B cell (primary cell): ENCODE measurements at regions not wholly inside any gene's neighbourhood (a gene's known extent, or its start where the extent isn't known, plus 50 kb on each side); places are given as distances from the start of the nearest gene placed in this dataset.

ENCODE experiments used
- ATAC-seq: fragments of 200-7000 bp; cut with Tn5 transposase; one replicate; pipeline ENCODE4 v1.10.0; 2021; ENCODE audit warnings: low read depth, mild to moderate bottlenecking, moderate number of reproducible peaks, moderate library complexity
- CTCF ChIA-PET: fragments of 350-600 bp; sonication (Branson Sonifier 250); formaldehyde crosslinking; loops from one replicate; lab custom pipeline; 2021; ENCODE audit warnings: antibody characterized with exemption, inconsistent platforms; lab: Charles Lee
- POLR2A ChIA-PET: fragments of 350-600 bp; sonication (Branson Sonifier 250); formaldehyde crosslinking; loops from one replicate; lab custom pipeline; 2021; ENCODE audit warnings: antibody characterized with exemption; lab: Charles Lee
- DNase-seq: peaks from one replicate; pipeline ENCODE4 v3.0.0; 2013
- H2AFZ ChIP-seq: 2 replicates; pipeline ENCODE4 v1.6.1; 2012; ENCODE audit warnings: mild to moderate bottlenecking, low read depth, low read length; ENCODE audit not compliant: insufficient read depth, poor library complexity, severe bottlenecking
- H3K27ac ChIP-seq, 2 donors: 1 replicate in 1 of 2; 2 replicates in 1 of 2; pipeline ENCODE4 v1.5.1; 2012 to 2013; ENCODE audit warnings: low read length in 2 of 2, mild to moderate bottlenecking in 2 of 2, moderate library complexity in 1 of 2
- H3K27me3 ChIP-seq, 4 experiments: fragments of 200-600 bp in 1 of 4; sonication (generic) in 1 of 4; replicated peaks in 1 of 4; 1 replicate in 2 of 4; 2 replicates in 2 of 4; pipeline versions ENCODE4 v1.6.1 to v1.7.0; 2013 to 2016; ENCODE audit warnings: low read length in 3 of 4, mild to moderate bottlenecking in 2 of 4, mixed read lengths in 1 of 4, moderate library complexity in 1 of 4; ENCODE audit not compliant: insufficient read depth in 4 of 4, control insufficient read depth in 3 of 4; ENCODE audit errors: control extremely low read depth in 1 of 4
- H3K36me3 ChIP-seq, 2 experiments: replicated peaks in 1 of 2; 1 replicate in 1 of 2; 2 replicates in 1 of 2; pipeline versions ENCODE4 v1.6.1 to v1.7.1; 2013; ENCODE audit warnings: low read length in 1 of 2; ENCODE audit not compliant: insufficient read depth in 2 of 2, control insufficient read depth in 1 of 2; ENCODE audit errors: control extremely low read depth in 1 of 2, extremely low read depth in 1 of 2
- H3K4me1 ChIP-seq, 2 donors: fragments of 200-600 bp in 1 of 2; sonication (generic) in 1 of 2; 1 replicate in 1 of 2; 2 replicates in 1 of 2; pipeline versions ENCODE4 v1.5.1 to v1.6.1; 2013 to 2017; ENCODE audit warnings: low read length in 2 of 2; ENCODE audit not compliant: control insufficient read depth in 2 of 2, insufficient read depth in 2 of 2
- H3K4me2 ChIP-seq: replicated peaks from 2 replicates; pipeline ENCODE3; 2012; ENCODE audit warnings: mild to moderate bottlenecking, low read depth, low read length; ENCODE audit not compliant: poor library complexity, severe bottlenecking
- H3K4me3 ChIP-seq, 5 experiments: fragments of 200-600 bp in 1 of 5; sonication (generic) in 1 of 5; 1 replicate in 3 of 5; 2 replicates in 2 of 5; pipeline versions ENCODE4 v1.5.1 to v1.7.0; 2011 to 2016; ENCODE audit warnings: low read length in 4 of 5, mild to moderate bottlenecking in 4 of 5, low read depth in 2 of 5, control low read depth in 1 of 5, moderate library complexity in 1 of 5; ENCODE audit not compliant: insufficient read depth in 1 of 5; ENCODE audit errors: control extremely low read depth in 1 of 5, extremely low read depth in 1 of 5
- H3K79me2 ChIP-seq: fragments of 200-600 bp; sonication (generic); one replicate; pipeline ENCODE4 v1.6.0; 2016; ENCODE audit warnings: low read length; ENCODE audit not compliant: control insufficient read depth, insufficient read depth
- H3K9ac ChIP-seq: fragments of 200-600 bp; sonication (generic); 2 replicates; pipeline ENCODE4 v1.6.1; 2017; ENCODE audit warnings: mild to moderate bottlenecking, low read length, moderate library complexity
- H3K9me3 ChIP-seq, 3 donors: one replicate each; pipeline versions ENCODE4 v1.6.1 to v1.7.1; 2013; ENCODE audit warnings: low read length in 2 of 3; ENCODE audit not compliant: control insufficient read depth in 2 of 3, insufficient read depth in 1 of 3; ENCODE audit errors: control extremely low read depth in 1 of 3
- H4K20me1 ChIP-seq: 2 replicates; pipeline ENCODE4 v1.6.0; 2012; ENCODE audit warnings: mild to moderate bottlenecking, low read length; ENCODE audit not compliant: insufficient read depth, control insufficient read depth, poor library complexity, severe bottlenecking
- H3K27ac Mint-ChIP-seq: one replicate; pipeline ENCODE4 v1.8.0; 2021; ENCODE audit warnings: mixed read lengths
- H3K27me3 Mint-ChIP-seq: one replicate; pipeline ENCODE4 v1.8.0; 2021; ENCODE audit warnings: mixed read lengths
- H3K4me1 Mint-ChIP-seq: one replicate; pipeline ENCODE4 v1.8.0; 2021; ENCODE audit warnings: mixed read lengths
- H3K4me3 Mint-ChIP-seq: one replicate; pipeline ENCODE4 v1.8.0; 2021; ENCODE audit warnings: mixed read lengths
- H3K9me3 Mint-ChIP-seq: one replicate; pipeline ENCODE4 v1.8.0; 2022; ENCODE audit warnings: mixed read lengths; ENCODE audit not compliant: insufficient read depth
- CTCF ChIP-seq: fragments of 200-600 bp; IDR thresholded peaks from one replicate; pipeline ENCODE4 v1.8.0; 2022; ENCODE audit warnings: antibody characterized with exemption, mild to moderate bottlenecking
- EZH2 ChIP-seq: IDR thresholded peaks from 2 replicates; pipeline ENCODE4 v1.6.1; 2012; ENCODE audit warnings: borderline replicate concordance, low read depth, mild to moderate bottlenecking, moderate library complexity, low read length; ENCODE audit not compliant: insufficient read depth, poor library complexity, severe bottlenecking
- WGBS: methylation state at CpG from one replicate; pipeline ENCODE4 v1.1.5; 2013; ENCODE audit warnings: missing lambda C conversion rate; ENCODE audit not compliant: insufficient coverage; 5-methylcytosine and 5-hydroxymethylcytosine counted together
- intact Hi-C: fragments of 100-400 bp; cut with micrococcal nuclease; formaldehyde crosslinking; loops from one replicate; pipeline ENCODE4 v1.10.0; 2022

- Mint-ChIP-seq H3K27ac (no peak overlapping the region), H3K27me3 (no peaks in the 10 kb centered on the region), H3K9me3 (peaks cover 3% of the 10 kb centered on the region), H3K4me3 (no peak overlapping the region), H3K4me1 (no peaks in the 10 kb centered on the region)
- no peak overlapping the region for H3K4me3 ChIP-seq
- H3K79me2 ChIP-seq, result no peaks in the 10 kb centered on the region
- ATAC-seq (no peak), DNase-seq (no peak)
- CTCF ChIA-PET, result no interaction called here
- POLR2A ChIA-PET, result no interaction called here
- H4K20me1 ChIP-seq, result no peaks in the 10 kb centered on the region
- no peak overlapping the region for H3K27ac ChIP-seq
- H3K4me1 ChIP-seq, result no peaks in the 10 kb centered on the region
- H3K36me3 ChIP-seq, result no peaks in the 10 kb centered on the region
- no peak for TF ChIP-seq CTCF
- no peak for TF ChIP-seq EZH2
- H3K9ac ChIP-seq, result no peak overlapping the region
- no peak overlapping the region for H2AFZ ChIP-seq
- no peaks in the 10 kb centered on the region for H3K27me3 ChIP-seq
- intact Hi-C loops, result no loop called here
- WGBS, result 35% methylated on average over 2 of the region's 3 CpGs
- H3K9me3 ChIP-seq, result no peaks in the 10 kb centered on the region
- H3K4me2 ChIP-seq, result no peak overlapping the region
These were observed 501.1 kb downstream of the NAV3 start for GRCh38 chr12:78331753-78332152.

GRCh38 chr12:78338054-78338785 is 507.5 kb downstream of the NAV3 start:
- TF ChIP-seq CTCF (no peak), EZH2 (no peak)
- WGBS, result 86% methylated on average over 2 of the region's 2 CpGs
- intact Hi-C loops, result no loop called here

More at GRCh38 chr12:78338054-78338785, 507.5 kb downstream of the NAV3 start:
- Mint-ChIP-seq H3K4me1 (no peaks in the 10 kb centered on the region), H3K4me3 (no peak overlapping the region), H3K9me3 (peaks cover 3% of the 10 kb centered on the region), H3K27ac (no peak overlapping the region), H3K27me3 (no peaks in the 10 kb centered on the region)
- ChIA-PET CTCF (no interaction called here), POLR2A (no interaction called here)
- no peak overlapping the region for H3K4me3 ChIP-seq
- no peaks in the 10 kb centered on the region for H3K79me2 ChIP-seq
- no peaks in the 10 kb centered on the region for H3K36me3 ChIP-seq
- no peak overlapping the region for H3K27ac ChIP-seq
- no peak overlapping the region for H2AFZ ChIP-seq
- H4K20me1 ChIP-seq, result no peaks in the 10 kb centered on the region
- no peaks in the 10 kb centered on the region for H3K27me3 ChIP-seq
- H3K4me2 ChIP-seq, result no peak overlapping the region
- DNase-seq (no peak), ATAC-seq (no peak)
- no peaks in the 10 kb centered on the region for H3K4me1 ChIP-seq
- peaks cover 0 to 3% (median 0%) of the 10 kb centered on the region in 3 donors for H3K9me3 ChIP-seq
- no peak overlapping the region for H3K9ac ChIP-seq
